ENCODE measurements at regions not wholly inside any gene's neighbourhood (a gene's known extent, or its start where the extent isn't known, plus 50 kb on each side); places are given as distances from the start of the nearest gene placed in this dataset.

DNA sequence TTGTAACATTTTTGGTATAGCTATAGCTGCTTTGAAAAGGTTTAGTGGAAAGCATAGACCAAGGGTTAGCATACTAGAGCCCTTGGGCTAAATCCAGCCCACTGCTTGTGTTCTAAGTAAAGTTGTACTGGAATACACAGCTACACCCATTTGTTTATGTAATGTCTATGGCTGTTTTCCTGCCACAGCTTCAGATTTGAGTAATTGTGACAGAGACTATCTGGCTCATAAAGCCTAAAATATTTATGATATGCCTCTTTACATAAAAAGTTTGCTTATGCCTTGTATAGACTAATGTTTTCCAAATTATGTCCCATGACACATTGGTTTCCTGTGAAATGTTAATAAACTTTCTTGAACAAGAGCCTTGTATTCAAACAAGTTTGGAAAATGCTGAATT lies 234.8 kb upstream of the ATP2B1 start:
- DNase-seq: no peak
- H3K4me3 ChIP-seq: no peak overlapping the region
- H3K9me3 ChIP-seq: no peaks in the 10 kb centered on the region
- intact Hi-C loops (cut with DNase I): no loop called here
- no peaks in the 10 kb centered on the region for H3K27me3 ChIP-seq
- no peak for TF ChIP-seq POLR2A (IDR thresholded peaks at IDR 0.05)
- TF ChIP-seq, protein P1, sequence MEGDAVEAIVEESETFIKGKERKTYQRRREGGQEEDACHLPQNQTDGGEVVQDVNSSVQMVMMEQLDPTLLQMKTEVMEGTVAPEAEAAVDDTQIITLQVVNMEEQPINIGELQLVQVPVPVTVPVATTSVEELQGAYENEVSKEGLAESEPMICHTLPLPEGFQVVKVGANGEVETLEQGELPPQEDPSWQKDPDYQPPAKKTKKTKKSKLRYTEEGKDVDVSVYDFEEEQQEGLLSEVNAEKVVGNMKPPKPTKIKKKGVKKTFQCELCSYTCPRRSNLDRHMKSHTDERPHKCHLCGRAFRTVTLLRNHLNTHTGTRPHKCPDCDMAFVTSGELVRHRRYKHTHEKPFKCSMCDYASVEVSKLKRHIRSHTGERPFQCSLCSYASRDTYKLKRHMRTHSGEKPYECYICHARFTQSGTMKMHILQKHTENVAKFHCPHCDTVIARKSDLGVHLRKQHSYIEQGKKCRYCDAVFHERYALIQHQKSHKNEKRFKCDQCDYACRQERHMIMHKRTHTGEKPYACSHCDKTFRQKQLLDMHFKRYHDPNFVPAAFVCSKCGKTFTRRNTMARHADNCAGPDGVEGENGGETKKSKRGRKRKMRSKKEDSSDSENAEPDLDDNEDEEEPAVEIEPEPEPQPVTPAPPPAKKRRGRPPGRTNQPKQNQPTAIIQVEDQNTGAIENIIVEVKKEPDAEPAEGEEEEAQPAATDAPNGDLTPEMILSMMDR (IDR thresholded peaks at IDR 0.05): no peak
- H3K36me3 ChIP-seq: no peaks in the 10 kb centered on the region
- H3K4me1 ChIP-seq: peaks cover 7 to 20% (median 13%) of the 10 kb centered on the region in 3 donors
- no peak overlapping the region for H3K27ac ChIP-seq

GRCh38 chr12:89941436-89941835 lies 232.8 kb upstream of the ATP2B1 start:
- no peak overlapping the region for H3K27ac ChIP-seq
- H3K9me3 ChIP-seq: no peaks in the 10 kb centered on the region
- intact Hi-C loops (cut with DNase I): no loop called here
- H3K36me3 ChIP-seq: no peaks in the 10 kb centered on the region
- no peak overlapping the region for H3K4me3 ChIP-seq
- 86 to 95% methylated on average over 2 of the region's 2 CpGs for WGBS, 2 donors
- H3K4me1 ChIP-seq: peaks cover 0 to 4% (median 4%) of the 10 kb centered on the region in 3 donors
- no peak for DNase-seq
- H3K27me3 ChIP-seq: no peaks in the 10 kb centered on the region
- TF ChIP-seq POLR2A (IDR thresholded peaks at IDR 0.05): no peak
- TF ChIP-seq, protein P1 (IDR thresholded peaks at IDR 0.05): no peak

- Histone ChIP-seq H3K4me1 (peaks cover 0 to 4% (median 4%) of the 10 kb centered on the region in 3 donors), H3K36me3 (no peaks in the 10 kb centered on the region), H3K9me3 (no peaks in the 10 kb centered on the region), H3K27ac (no peak overlapping the region), H3K4me3 (no peak overlapping the region), H3K27me3 (no peaks in the 10 kb centered on the region)
- intact Hi-C loops (cut with DNase I): no loop called here
- no peak for DNase-seq
- TF ChIP-seq, protein P1 (IDR thresholded peaks at IDR 0.05): no peak
- TF ChIP-seq POLR2A (IDR thresholded peaks at IDR 0.05): no peak
- 89 to 100% methylated on average over 1 of the region's 1 CpG for WGBS, 2 donors
Measured at GRCh38 chr12:89939522-89940215, 231.0 kb upstream of the ATP2B1 start.

DNA sequence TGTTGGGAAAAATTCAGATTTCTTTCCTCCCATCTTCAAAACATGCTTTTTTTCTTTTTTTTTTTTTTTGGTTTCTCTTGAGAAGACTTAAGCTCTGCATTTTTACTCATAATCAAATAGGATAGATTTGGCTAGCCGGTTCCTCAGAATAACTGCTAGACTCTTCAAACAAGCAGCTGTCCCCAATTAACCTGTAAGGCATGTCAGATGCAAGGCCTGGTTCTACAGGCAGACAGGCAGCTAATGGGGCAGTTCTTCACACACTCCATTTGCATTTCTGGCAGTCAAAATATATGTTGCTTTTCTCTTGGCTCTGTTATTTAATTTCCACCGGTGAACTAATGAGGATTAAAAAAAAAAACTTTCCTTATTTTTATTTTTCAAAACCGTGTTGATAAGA lies 228.0 kb upstream of the ATP2B1 start:
- no peaks in the 10 kb centered on the region for H3K9me3 ChIP-seq
- no peaks in the 10 kb centered on the region for H3K4me1 ChIP-seq
- no peak overlapping the region for H3K4me3 ChIP-seq
- no peaks in the 10 kb centered on the region for H3K36me3 ChIP-seq
- H3K27me3 ChIP-seq: no peaks in the 10 kb centered on the region
- no peak for TF ChIP-seq POLR2A (IDR thresholded peaks at IDR 0.05)
- TF ChIP-seq, protein P1 (IDR thresholded peaks at IDR 0.05): no peak
- 57 to 74% methylated on average over 3 of the region's 3 CpGs for WGBS, 2 donors
- DNase-seq: no peak
- intact Hi-C loops (cut with DNase I): no loop called here
- no peak overlapping the region for H3K27ac ChIP-seq

DNA sequence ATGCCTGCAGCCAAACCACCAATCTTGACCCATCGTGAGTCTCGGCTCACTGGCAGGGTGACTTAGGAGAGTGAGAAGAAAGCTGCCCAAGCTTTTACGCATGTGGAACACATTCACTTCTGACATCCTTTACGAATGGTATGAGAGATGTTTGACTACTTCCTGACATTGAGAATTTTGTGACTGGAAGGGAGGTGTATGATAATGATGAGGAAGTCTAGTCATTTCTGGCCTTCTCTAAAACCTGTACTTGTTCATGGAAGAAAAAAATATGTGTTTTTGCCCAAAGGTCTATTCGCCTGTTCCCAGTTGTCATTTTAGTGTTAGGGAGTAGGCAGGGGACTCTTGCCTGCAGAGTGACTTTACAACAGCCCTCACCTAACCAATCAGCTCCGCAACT lies 227.2 kb upstream of the ATP2B1 start:
- Histone ChIP-seq H3K4me3 (no peak overlapping the region), H3K27me3 (no peaks in the 10 kb centered on the region), H3K36me3 (no peaks in the 10 kb centered on the region), H3K27ac (no peak overlapping the region), H3K9me3 (no peaks in the 10 kb centered on the region), H3K4me1 (no peaks in the 10 kb centered on the region)
- no peak for DNase-seq
- TF ChIP-seq, protein P1 (IDR thresholded peaks at IDR 0.05): no peak
- no peak for TF ChIP-seq POLR2A (IDR thresholded peaks at IDR 0.05)
- WGBS, 2 donors: 77 to 83% methylated on average over 6 of the region's 6 CpGs
- intact Hi-C loops (cut with DNase I): no loop called here
